ENCODE measurements at regions not wholly inside any gene's neighbourhood (a gene's known extent, or its start where the extent isn't known, plus 50 kb on each side); places are given as distances from the start of the nearest gene placed in this dataset.
"Not testable (repeated sequence)": the region's sequence is repeated elsewhere in the genome, so short reads cannot be mapped to it uniquely, and the experiment has no call there.

- Histone ChIP-seq H3K9me2 (replicated peaks; ENCODE audit: insufficient read depth, low read length) (no peaks in the 10 kb centered on the region), H2AFZ (ENCODE audit: low read depth, low read length, severe bottlenecking) (no peak overlapping the region), H3K9me3 (ENCODE audit: insufficient read depth, low read length) (no peaks in the 10 kb centered on the region), H3K4me3 (ENCODE audit: insufficient read depth, low read length, poor library complexity, severe bottlenecking) (no peak overlapping the region), H3K27ac (ENCODE audit: low read depth, low read length) (no peak overlapping the region), H3K9ac (ENCODE audit: low read length) (no peak overlapping the region), H4K20me1 (ENCODE audit: low read depth, low read length) (no peaks in the 10 kb centered on the region), H3K36me3 (ENCODE audit: low read length) (no peaks in the 10 kb centered on the region), H3K27me3 (ENCODE audit: low read length) (no peaks in the 10 kb centered on the region), H3F3A (ENCODE audit: insufficient read depth) (no peaks in the 10 kb centered on the region), H3K79me2 (ENCODE audit: insufficient read depth, low read length) (no peaks in the 10 kb centered on the region), H3K4me2 (ENCODE audit: low read depth, low read length, poor library complexity, severe bottlenecking) (no peak overlapping the region)
- TF ChIP-seq, protein P1, sequence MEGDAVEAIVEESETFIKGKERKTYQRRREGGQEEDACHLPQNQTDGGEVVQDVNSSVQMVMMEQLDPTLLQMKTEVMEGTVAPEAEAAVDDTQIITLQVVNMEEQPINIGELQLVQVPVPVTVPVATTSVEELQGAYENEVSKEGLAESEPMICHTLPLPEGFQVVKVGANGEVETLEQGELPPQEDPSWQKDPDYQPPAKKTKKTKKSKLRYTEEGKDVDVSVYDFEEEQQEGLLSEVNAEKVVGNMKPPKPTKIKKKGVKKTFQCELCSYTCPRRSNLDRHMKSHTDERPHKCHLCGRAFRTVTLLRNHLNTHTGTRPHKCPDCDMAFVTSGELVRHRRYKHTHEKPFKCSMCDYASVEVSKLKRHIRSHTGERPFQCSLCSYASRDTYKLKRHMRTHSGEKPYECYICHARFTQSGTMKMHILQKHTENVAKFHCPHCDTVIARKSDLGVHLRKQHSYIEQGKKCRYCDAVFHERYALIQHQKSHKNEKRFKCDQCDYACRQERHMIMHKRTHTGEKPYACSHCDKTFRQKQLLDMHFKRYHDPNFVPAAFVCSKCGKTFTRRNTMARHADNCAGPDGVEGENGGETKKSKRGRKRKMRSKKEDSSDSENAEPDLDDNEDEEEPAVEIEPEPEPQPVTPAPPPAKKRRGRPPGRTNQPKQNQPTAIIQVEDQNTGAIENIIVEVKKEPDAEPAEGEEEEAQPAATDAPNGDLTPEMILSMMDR (IDR thresholded peaks at IDR 0.05; ENCODE audit: insufficient read depth, low read length, poor library complexity, severe bottlenecking) = no peak
- no peak for TF ChIP-seq EZH2phosphoT487 (conservative IDR thresholded peaks at IDR 0.05; ENCODE audit: low read length)
Observed at GRCh38 chr4:166198041-166198440, 325.0 kb downstream of the TLL1 start.

GRCh38 chr4:166198516-166199310 lies 325.7 kb downstream of the TLL1 start:
- no peak overlapping the region for H3K9ac ChIP-seq (ENCODE audit: low read length)
- no peak overlapping the region for H2AFZ ChIP-seq (ENCODE audit: low read depth, low read length, severe bottlenecking)
- H3K9me2 ChIP-seq (replicated peaks; ENCODE audit: insufficient read depth, low read length) = no peaks in the 10 kb centered on the region
- no peak overlapping the region for H3K27ac ChIP-seq (ENCODE audit: low read depth, low read length)
- TF ChIP-seq, protein P1 (IDR thresholded peaks at IDR 0.05; ENCODE audit: insufficient read depth, low read length, poor library complexity, severe bottlenecking) = no peak
- TF ChIP-seq EZH2phosphoT487 (conservative IDR thresholded peaks at IDR 0.05; ENCODE audit: low read length) = no peak
- no peak overlapping the region for H3K4me2 ChIP-seq (ENCODE audit: low read depth, low read length, poor library complexity, severe bottlenecking)
- no peaks in the 10 kb centered on the region for H3K79me2 ChIP-seq (ENCODE audit: insufficient read depth, low read length)
- H3K36me3 ChIP-seq (ENCODE audit: low read length) = no peaks in the 10 kb centered on the region
- H4K20me1 ChIP-seq (ENCODE audit: low read depth, low read length) = no peaks in the 10 kb centered on the region
- H3K4me3 ChIP-seq (ENCODE audit: insufficient read depth, low read length, poor library complexity, severe bottlenecking) = no peak overlapping the region
- H3K27me3 ChIP-seq (ENCODE audit: low read length) = no peaks in the 10 kb centered on the region
- no peaks in the 10 kb centered on the region for H3F3A ChIP-seq (ENCODE audit: insufficient read depth)
- no peaks in the 10 kb centered on the region for H3K9me3 ChIP-seq (ENCODE audit: insufficient read depth, low read length)

DNA sequence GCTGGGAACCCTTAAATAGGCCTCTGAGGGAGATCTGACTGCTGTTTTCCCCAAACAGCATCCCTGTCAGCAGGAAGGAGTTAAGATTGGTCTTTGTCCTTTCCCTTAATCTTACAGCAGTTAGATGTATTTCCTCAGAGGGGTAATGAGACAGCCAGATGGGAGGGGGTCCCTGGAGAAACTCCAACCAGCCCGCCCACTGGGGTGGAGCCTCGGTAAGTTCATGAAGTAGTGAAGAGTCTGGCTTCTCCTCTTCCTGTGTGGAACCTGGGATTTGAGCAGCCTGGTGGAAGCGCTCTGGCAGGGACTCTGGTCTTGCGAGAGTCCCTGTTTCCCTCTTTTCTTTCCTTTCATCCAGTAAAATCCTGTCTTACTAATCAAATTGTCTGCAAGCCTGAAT lies 330.0 kb downstream of the TLL1 start:
- no peaks in the 10 kb centered on the region for H3K9me3 ChIP-seq (ENCODE audit: insufficient read depth, low read length)
- no peak overlapping the region for H3K4me3 ChIP-seq (ENCODE audit: insufficient read depth, low read length, poor library complexity, severe bottlenecking)
- H4K20me1 ChIP-seq (ENCODE audit: low read depth, low read length) = no peaks in the 10 kb centered on the region
- no peak overlapping the region for H3K27ac ChIP-seq (ENCODE audit: low read depth, low read length)
- H3K27me3 ChIP-seq (ENCODE audit: low read length) = no peaks in the 10 kb centered on the region
- H3K9ac ChIP-seq (ENCODE audit: low read length) = no peak overlapping the region
- no peak overlapping the region for H3K4me2 ChIP-seq (ENCODE audit: low read depth, low read length, poor library complexity, severe bottlenecking)
- no peaks in the 10 kb centered on the region for H3K9me2 ChIP-seq (replicated peaks; ENCODE audit: insufficient read depth, low read length)
- no peaks in the 10 kb centered on the region for H3K79me2 ChIP-seq (ENCODE audit: insufficient read depth, low read length)
- H3K36me3 ChIP-seq (ENCODE audit: low read length) = no peaks in the 10 kb centered on the region
- no peaks in the 10 kb centered on the region for H3F3A ChIP-seq (ENCODE audit: insufficient read depth)
- TF ChIP-seq, protein P1 (IDR thresholded peaks at IDR 0.05; ENCODE audit: insufficient read depth, low read length, poor library complexity, severe bottlenecking) = no peak
- no peak for TF ChIP-seq EZH2phosphoT487 (conservative IDR thresholded peaks at IDR 0.05; ENCODE audit: low read length)
- no peak overlapping the region for H2AFZ ChIP-seq (ENCODE audit: low read depth, low read length, severe bottlenecking)

- not testable (repeated sequence) for H3K9ac ChIP-seq (ENCODE audit: low read length); H3K4me2 ChIP-seq (ENCODE audit: low read depth, low read length, poor library complexity, severe bottlenecking); H3K27ac ChIP-seq (ENCODE audit: low read depth, low read length); H3K36me3 ChIP-seq (ENCODE audit: low read length); H2AFZ ChIP-seq (ENCODE audit: low read depth, low read length, severe bottlenecking); H4K20me1 ChIP-seq (ENCODE audit: low read depth, low read length); H3F3A ChIP-seq (ENCODE audit: insufficient read depth); H3K9me2 ChIP-seq (replicated peaks; ENCODE audit: insufficient read depth, low read length); H3K27me3 ChIP-seq (ENCODE audit: low read length); H3K4me3 ChIP-seq (ENCODE audit: insufficient read depth, low read length, poor library complexity, severe bottlenecking); H3K79me2 ChIP-seq (ENCODE audit: insufficient read depth, low read length)
- H3K9me3 ChIP-seq (ENCODE audit: insufficient read depth, low read length) = peaks cover 15% of the 10 kb centered on the region; the same call in 1 of the 2 replicates
Observed at GRCh38 chr4:166212326-166212725, 339.3 kb downstream of the TLL1 start.

All from SU-DHL-6 (cell line).